Gastrocnemius medialis (tissue), 4 donors: ENCODE measurements at regions not wholly inside any gene's neighbourhood (a gene's known extent, or its start where the extent isn't known, plus 50 kb on each side); places are given as distances from the start of the nearest gene placed in this dataset.

Experiments used
- POLR2A ChIP-seq, 2 donors: fragments of 450-650 bp; IDR thresholded peaks; one replicate each; pipeline ENCODE4 v1.6.1; 2017; ENCODE audit warnings: antibody characterized with exemption in 2 of 2, mild to moderate bottlenecking in 2 of 2, moderate library complexity in 2 of 2
- TF ChIP-seq, protein P1 (sequence below), 5 experiments: fragments of 450-650 bp in 3 of 5; fragments of 200-600 bp in 2 of 5; sonication (generic) in 2 of 5; IDR thresholded peaks in 4 of 5; conservative IDR thresholded peaks in 1 of 5; 1 replicate in 4 of 5; 2 replicates in 1 of 5; pipeline ENCODE4 v1.5.1; 2016 to 2019; ENCODE audit warnings: antibody characterized with exemption in 5 of 5, mild to moderate bottlenecking in 3 of 5, moderate library complexity in 3 of 5

DNA sequence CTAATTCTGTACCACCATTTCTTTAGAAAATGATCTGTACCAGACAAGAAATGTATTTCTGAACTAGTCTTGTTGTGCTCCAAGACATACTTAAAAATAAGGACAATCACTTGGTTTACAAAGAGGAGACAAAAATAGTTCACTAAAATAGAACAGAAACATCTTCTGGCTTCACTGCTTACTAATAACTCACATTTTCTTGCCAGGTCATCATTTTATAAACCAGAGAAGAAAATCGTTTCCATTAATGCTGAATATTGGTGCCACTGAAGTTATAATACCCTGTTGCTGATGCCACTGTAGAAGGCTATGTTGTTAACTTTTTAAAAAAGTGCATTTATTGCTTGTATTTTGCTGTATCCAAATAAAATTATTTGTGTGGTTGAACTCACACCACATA, 94.8 kb upstream of the ZNF236 start:
- TF ChIP-seq, protein P1, sequence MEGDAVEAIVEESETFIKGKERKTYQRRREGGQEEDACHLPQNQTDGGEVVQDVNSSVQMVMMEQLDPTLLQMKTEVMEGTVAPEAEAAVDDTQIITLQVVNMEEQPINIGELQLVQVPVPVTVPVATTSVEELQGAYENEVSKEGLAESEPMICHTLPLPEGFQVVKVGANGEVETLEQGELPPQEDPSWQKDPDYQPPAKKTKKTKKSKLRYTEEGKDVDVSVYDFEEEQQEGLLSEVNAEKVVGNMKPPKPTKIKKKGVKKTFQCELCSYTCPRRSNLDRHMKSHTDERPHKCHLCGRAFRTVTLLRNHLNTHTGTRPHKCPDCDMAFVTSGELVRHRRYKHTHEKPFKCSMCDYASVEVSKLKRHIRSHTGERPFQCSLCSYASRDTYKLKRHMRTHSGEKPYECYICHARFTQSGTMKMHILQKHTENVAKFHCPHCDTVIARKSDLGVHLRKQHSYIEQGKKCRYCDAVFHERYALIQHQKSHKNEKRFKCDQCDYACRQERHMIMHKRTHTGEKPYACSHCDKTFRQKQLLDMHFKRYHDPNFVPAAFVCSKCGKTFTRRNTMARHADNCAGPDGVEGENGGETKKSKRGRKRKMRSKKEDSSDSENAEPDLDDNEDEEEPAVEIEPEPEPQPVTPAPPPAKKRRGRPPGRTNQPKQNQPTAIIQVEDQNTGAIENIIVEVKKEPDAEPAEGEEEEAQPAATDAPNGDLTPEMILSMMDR (IDR thresholded peaks at IDR 0.05 in 4 of 5, conservative IDR thresholded peaks at IDR 0.05 in 1 of 5) = no peak
- no peak for TF ChIP-seq POLR2A (IDR thresholded peaks at IDR 0.05)
